HS-5 (cell line): ENCODE measurements at regions not wholly inside any gene's neighbourhood (a gene's known extent, or its start where the extent isn't known, plus 50 kb on each side); places are given as distances from the start of the nearest gene placed in this dataset.
"Not testable (repeated sequence)": the region's sequence is repeated elsewhere in the genome, so short reads cannot be mapped to it uniquely, and the experiment has no call there.

Source experiments
- DNase-seq: peaks from one replicate; pipeline ENCODE4 v3.0.0-alpha.2; 2012; ENCODE audit warnings: low read depth

DNA sequence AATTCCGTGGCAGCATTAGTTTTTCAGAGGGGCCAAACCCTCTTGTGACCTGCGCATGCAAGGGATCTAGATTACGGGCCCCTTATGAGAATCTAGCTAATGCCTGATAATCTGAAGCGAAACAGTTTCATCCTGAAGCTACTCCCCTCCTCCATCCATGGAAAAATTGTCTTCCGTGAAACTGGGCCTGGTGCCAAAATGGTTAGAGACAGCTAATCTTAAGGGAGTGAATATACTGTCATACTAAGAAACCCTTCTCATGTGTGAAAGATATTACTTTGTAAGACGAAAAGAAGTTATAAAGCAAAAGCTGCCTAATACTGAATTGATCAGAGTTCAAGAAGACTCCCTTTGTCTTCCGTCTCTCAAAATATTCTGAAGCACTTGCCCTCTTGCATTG, 166.3 kb downstream of the DUSP10 start:
- DNase-seq: no peak

DNA sequence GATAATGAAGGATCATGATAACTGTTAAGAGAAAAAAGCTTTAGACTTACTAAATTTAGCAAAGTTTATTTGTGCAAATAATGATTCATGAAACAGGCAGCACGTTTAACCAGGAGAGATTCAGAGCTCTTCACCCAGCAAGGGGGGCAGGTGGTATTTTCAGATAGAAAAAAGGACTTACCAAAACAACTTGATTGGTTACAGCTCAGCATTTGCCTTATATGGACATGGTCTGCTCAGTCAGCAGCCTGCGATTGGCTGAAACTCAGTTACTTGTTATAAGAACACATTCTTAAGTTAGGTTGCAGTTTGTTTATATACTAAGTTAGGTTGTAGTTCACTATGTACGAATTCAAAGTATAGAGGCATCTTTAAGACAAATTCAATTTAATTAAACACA, 165.6 kb downstream of the DUSP10 start:
- DNase-seq: no peak

- DNase-seq: no peak
Measured at GRCh38 chr1:221583465-221583864, 158.4 kb downstream of the DUSP10 start.

- not testable (repeated sequence) for DNase-seq
Measured at GRCh38 chr1:221587013-221587412, 154.9 kb downstream of the DUSP10 start.

GRCh38 chr1:221591250-221591649, 150.6 kb downstream of the DUSP10 start:
- DNase-seq: not testable (repeated sequence)

- DNase-seq: no peak
Measured at GRCh38 chr1:221594576-221594975, 147.3 kb downstream of the DUSP10 start.

- no peak for DNase-seq
Measured at GRCh38 chr1:221598122-221598521, 143.8 kb downstream of the DUSP10 start.

DNA sequence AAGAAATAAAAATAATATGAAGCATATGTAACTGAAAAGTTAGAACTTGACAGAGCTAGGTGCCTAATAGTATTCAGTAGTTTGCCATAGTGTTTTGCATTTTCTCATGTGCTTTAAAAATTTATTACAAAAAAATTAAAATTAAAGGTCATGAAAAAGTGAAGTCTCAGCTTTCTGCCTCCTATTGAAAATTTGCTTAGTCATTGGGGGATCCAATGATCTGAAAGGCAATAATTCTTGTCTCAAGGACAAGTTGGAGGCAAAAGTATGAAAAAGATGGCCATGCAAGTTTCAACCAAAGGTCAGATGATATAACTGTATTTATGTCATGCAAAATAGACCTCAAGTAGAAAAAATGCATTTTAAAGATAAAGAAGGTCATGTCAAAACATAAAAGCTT, 140.7 kb downstream of the DUSP10 start:
- DNase-seq: no peak

DNA sequence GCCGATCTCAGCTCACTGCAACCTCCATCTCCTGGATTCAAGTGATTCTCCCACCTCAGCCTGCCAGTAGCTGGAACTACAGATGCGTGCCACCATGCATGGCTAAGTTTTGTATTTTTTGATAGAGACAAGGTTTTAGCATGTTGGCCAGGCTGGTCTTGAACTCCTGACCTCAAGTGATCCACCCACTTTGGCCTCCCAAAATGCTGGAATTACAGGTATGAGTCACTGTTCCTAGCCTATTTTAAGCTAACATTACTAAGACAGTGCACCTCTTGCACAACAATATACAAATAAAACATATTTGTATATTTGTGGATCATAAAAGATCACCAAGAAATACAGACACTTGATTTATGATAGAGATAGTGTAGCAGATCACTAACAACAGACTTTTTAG, 139.1 kb downstream of the DUSP10 start:
- peak; percentile 5 for DNase-seq

DNA sequence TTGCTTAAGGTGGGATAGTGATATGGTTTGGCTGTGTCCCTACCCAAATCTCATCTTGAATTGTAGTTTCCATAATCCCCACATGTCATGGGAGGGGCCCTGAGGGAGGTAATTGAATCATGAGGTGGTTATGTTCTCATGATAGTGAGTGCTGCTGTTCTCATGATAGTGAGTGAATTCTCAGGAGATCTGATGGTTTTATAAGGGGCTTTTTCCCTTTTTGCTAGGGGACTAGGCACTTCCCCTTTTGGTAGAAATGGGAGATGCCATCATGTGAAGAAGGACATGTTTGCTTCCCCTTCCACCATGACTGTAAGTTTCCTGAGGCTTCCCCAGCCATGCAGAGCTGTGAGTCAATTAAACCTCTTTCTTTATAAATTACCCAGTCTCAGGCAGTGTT, 137.5 kb downstream of the DUSP10 start:
- not testable (repeated sequence) for DNase-seq

DNA sequence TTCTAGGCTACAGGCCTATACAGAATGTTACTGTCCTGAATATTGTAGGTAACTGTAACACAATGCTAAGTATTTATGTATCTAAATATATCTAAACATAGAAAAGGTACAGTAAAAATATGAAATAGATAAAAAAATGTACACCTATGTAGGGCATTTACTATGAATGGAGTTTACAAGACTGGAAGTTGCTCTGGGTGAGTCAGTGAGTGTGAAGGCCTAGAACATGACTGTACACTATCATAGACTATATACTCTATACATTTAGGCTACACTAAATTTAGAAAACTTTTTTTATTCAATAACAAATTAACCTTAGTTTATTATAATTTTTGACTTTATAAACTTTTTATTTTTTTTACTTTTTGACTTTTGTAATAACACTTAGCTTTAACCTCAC, 136.9 kb downstream of the DUSP10 start:
- DNase-seq: no peak

DNA sequence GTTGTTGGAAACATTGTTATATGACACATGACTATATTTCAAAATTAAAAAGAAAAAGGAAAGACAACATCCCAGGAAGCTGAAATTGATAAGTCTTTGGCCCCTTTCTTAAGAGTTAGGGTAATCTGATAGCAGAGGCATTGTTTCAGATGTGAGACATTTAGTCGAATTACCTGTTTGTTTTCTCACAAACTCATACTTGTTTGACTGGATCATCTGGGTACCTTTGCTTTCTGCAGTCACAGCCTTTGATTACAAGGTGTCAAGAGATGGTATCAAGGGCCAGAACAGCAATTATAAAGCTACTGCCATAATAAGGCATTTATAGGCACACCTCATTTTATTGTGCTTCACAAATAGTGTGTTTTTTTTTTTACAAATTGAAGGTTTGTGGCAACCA, 136.3 kb downstream of the DUSP10 start:
- DNase-seq: no peak

- DNase-seq: no peak
Measured at GRCh38 chr1:221606256-221606655, 135.6 kb downstream of the DUSP10 start.

DNA sequence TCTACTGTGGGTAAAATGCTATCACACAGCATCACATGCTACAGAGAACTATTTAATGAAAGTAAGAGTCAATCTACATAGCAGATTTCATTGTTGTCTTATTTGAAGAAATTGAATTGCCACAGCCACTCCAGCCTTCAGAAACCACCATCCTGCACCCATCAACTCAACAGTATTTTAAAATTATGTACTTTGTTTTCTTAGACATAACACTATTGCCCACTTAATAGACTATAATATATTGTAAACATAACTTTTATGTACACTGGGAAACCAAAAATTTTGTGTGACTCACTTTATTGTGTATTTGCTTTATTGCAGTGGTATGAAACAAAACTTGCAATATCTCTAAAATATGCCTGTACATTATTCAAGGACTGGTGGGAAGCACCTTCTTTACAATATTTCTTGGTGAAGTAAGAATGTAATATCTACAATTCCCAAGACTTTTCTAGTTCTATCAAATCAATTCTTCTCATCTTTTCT, 133.0 kb downstream of the DUSP10 start:
- DNase-seq: no peak

DNA sequence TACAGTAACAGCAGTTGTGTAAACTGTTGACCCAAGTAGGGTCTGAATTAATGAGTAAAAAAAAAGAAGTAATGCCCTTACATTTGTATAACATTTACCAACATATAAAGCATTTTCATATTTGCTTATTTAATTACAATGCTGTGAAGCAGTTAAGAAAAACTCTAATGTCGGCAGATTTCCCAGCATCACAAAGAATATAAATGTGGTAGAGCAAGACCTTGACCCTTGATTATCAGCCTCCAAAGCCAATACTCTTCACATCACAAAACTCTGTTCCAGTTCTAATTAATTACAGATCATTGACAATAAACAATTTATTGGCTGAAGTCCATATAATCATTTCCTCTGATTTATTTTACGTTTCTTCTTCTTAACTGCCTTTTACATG, 130.2 kb downstream of the DUSP10 start:
- DNase-seq: no peak

- peak; percentile 57 for DNase-seq
Measured at GRCh38 chr1:221612047-221612777, 129.7 kb downstream of the DUSP10 start.

- DNase-seq: no peak
Measured at GRCh38 chr1:221620437-221621384, 121.2 kb downstream of the DUSP10 start.

- DNase-seq: no peak
Measured at GRCh38 chr1:221621683-221622082, 120.2 kb downstream of the DUSP10 start.

DNA sequence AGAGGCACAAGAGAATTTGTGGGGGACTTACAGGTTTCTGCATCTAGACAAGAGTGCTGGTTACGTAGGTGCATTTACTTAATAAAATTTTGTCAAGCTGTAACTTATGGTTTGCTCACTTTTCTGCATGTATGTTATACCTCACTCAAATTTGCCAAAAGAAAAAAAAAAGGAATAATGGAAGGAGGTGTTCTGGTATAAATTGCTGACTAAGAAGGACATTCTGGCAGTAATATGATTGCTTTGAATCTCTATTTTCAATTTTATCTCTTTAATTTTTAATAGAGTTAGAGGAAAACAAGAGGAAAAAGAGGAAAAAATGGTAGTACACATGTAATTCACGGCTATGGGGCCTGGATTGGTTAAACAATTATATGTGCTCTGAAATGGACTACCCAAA, 119.5 kb downstream of the DUSP10 start:
- DNase-seq: no peak

GRCh38 chr1:221625026-221625425, 116.9 kb downstream of the DUSP10 start:
- DNase-seq: no peak

- no peak for DNase-seq
Measured at GRCh38 chr1:221626041-221626440, 115.8 kb downstream of the DUSP10 start.

DNA sequence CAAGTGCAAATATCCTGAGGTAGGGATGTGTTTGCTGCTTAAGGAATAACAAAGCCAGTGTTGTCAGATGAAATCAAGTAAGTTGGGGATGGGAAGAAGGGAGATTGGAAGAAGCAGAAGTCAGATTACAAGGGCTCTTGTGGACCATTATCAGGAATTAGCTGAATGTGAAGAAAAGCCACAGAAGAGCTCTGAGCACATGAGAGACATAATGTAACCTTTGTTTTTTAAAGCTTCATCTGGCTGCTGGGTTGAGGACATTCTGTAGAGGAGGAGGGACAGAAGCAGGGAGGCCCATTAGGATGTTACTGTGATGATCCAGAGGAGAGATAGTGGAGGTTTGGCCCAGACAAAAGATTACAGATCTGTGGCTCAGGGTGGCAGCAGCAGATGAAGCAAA, 111.7 kb downstream of the DUSP10 start:
- no peak for DNase-seq

DNA sequence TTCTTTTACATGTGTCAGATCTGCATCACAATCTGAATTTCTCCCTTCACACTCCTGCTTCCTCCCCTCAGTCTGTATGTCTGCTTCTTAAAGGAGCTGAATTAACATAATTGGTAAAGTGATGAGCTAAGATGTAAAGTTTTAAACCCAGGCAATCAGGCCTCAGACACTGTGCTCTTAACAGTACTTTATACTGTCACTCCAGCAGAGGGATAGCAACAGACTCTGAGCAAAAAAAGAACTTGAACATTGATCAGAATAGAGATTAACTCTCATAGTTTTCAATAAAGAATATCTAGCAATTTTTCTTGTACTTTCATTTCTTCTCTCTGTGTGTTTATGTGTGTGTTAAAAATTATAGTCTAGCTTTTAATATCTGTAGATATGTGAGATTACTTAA, 110.3 kb downstream of the DUSP10 start:
- DNase-seq: no peak
